Left ventricle myocardium superior (tissue), 1 donor: ENCODE measurements at regions not wholly inside any gene's neighbourhood (a gene's known extent, or its start where the extent isn't known, plus 50 kb on each side); places are given as distances from the start of the nearest gene placed in this dataset.
"Not testable (repeated sequence)": the region's sequence is repeated elsewhere in the genome, so short reads cannot be mapped to it uniquely, and the experiment has no call there.

Experiments used
- ATAC-seq: fragments of 200-7000 bp; cut with Tn5 transposase; one replicate; pipeline ENCODE4 v1.9.1; 2020; ENCODE audit warnings: mild to moderate bottlenecking, moderate library complexity
- DNase-seq: peaks from one replicate; pipeline ENCODE4 v3.0.0-alpha.2; 2020
- intact Hi-C: fragments of 100-400 bp; cut with micrococcal nuclease; formaldehyde crosslinking; loops from one replicate; pipeline ENCODE4 v1.11.0; 2022
- donor health status: DM: no; HTN: yes; CAD: no; lungs with severe emphysema.

GRCh38 chr11:106311531-106312230, 234.2 kb downstream of the AASDHPPT start:
- intact Hi-C loops = no loop called here
- ATAC-seq = no peak
- DNase-seq = no peak

- DNase-seq, intact Hi-C loops, ATAC-seq: not testable (repeated sequence)
Observed at GRCh38 chr11:106317208-106317773, 239.8 kb downstream of the AASDHPPT start.

DNA sequence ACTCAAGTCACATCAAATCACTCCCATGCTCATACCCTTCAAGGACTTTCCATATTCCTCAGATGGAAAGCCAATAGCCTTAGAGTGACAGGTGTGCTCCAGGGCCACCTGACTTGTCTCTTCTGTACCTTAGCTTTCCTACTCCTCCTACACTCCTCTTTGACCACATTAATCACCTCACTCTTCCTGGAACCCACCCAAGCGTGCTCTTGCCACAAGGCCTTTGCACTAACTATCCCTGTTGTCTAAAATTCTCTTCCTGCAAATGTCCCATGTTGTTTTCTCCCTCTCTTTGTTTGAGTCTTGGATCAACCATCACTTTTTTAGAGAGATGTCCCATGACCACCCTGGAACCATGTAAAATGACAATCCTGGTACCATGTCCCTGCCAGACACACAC, 244.1 kb downstream of the AASDHPPT start:
- DNase-seq = no peak
- no peak for ATAC-seq
- intact Hi-C loops = no loop called here

DNA sequence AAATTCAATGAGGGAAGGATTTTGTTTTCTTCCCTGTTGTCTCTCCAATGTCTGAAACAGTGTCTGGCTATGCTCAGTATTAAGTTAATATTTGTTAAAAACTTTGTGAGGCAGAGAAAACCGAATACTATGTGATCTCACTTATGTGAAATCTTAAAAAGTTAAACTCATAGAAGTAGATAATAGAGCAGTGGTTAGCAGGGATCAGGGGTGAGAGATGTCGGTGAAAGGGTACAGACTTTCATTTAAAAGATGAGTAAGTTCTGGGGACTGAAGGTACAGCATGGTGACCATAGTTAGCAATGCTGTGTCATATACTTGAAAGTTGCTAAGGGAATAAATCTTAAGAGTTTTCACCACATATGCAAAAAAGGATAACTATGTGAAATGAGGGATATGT, 244.6 kb downstream of the AASDHPPT start:
- no peak for ATAC-seq
- no peak for DNase-seq
- intact Hi-C loops = no loop called here

DNA sequence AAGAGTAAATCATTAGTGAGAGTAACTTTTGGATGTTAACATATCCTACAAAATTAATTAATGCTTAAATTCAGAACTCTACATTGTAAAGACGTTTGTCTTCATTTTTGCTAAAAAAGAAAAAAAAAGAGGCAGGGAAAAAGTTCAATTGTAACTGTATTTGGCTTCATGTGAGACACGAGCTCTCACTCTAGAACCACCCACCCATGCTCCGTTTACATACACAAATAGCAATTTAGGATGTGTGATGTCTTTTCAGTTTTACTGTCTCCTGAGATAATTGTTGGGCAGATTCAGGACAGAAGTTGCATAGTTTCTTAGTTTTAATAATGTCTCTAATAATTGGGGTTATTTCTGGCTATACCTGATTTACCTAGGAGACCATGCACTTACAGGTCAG, 248.6 kb downstream of the AASDHPPT start:
- ATAC-seq (no peak), DNase-seq (no peak)
- intact Hi-C loops = no loop called here

GRCh38 chr11:106327134-106327533, 249.7 kb downstream of the AASDHPPT start:
- DNase-seq (no peak), ATAC-seq (no peak)
- intact Hi-C loops = no loop called here

DNA sequence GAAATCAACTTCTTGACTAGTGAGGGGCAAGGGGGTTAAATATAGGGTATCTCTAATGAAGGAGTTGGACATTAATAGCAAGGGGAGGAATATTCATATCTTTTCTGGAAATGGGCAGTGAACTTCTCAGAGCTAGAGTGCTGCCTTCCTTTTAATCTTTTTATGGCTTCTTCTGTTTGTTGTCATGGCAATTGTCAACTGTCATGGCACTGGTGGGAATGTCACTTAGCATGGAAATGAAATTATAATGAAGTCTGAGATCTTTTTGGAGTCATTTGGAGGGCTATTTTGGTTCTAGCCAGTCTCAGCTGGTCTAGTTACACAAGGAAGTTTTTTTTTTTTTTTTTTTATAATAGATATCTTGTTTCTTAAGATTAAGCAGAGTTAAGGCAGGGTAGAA, 250.2 kb downstream of the AASDHPPT start:
- DNase-seq = no peak
- ATAC-seq = no peak
- intact Hi-C loops = no loop called here

DNA sequence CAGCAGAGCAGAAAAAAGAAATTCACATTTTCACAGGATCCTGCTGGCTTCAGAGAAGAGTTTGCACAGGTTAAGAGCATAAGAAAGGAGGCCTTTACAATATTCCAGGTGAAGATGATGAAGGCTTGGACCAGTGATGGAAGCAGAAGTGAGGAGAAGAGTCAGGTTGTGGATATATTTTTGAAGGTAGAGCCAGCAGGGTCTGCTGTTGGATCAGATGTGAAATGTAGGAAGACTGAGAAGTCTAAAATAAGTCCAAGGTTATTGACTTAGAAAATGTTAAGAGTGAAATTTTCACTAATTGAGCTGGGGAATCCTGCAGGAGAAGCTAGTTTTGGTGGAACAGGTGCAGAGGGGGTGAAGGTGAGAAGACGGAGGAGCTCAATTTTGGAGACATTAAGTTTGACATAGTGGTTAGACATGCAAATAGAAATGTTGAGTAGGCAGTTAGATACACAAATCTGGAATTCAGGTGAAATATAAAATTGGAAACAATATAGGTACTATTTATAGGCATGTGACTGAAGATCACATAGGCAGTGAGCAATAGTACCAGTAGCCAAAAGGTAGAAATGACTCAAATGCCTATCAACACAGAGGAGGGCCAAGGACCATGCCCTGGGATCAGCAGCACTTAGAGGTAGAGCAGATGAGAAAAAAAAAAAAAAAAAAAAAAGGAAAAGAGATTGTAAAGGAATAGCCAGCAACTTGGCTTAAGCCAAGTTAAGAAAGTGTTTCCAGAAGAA, 252.0 kb downstream of the AASDHPPT start:
- DNase-seq = no peak
- no peak for ATAC-seq
- intact Hi-C loops = no loop called here

GRCh38 chr11:106331176-106331575, 253.7 kb downstream of the AASDHPPT start:
- DNase-seq (no peak), ATAC-seq (no peak)
- intact Hi-C loops = no loop called here

DNA sequence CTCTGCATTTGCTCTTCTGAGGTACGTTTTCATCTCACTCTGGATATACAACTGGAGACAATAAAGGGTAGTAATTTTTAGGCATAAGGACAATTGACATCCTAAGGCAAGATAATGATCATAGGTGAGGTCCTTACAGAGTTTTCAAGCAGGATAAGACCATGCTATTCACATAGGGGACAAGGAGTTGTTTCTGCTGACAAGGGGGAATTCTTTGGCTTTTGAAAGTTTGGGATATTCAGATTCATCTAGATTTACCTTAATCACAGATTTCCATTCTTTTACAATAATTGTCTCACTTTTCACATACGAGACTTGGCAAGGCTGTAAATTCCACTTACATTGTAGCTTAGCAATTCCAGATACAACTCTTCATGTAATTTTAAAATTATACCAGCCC, 256.2 kb downstream of the AASDHPPT start:
- intact Hi-C loops = no loop called here
- DNase-seq (no peak), ATAC-seq (no peak)

GRCh38 chr11:106344394-106344793, 266.9 kb downstream of the AASDHPPT start:
- intact Hi-C loops = no loop called here
- ATAC-seq = no peak

DNA sequence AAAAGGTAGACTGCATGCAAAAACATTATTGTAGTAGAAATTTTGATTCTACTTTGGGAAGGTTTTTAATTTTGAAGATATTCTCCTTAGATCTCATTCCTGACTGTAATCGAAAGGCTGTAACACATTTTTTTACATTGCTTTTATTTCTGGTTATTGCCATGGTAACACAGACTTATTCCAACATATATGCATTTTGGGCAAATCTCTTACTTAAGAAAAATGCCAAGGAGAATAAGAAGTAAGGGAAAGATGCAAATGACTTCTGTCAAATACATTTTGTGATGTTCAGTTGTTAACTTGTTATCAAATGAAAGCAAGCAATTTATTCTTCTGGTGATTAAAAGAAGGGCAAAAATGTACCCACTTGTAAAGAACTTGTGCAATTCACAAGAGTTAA, 267.5 kb downstream of the AASDHPPT start:
- intact Hi-C loops = no loop called here
- DNase-seq (no peak), ATAC-seq (no peak)

More at GRCh38 chr11:106344394-106344793, 266.9 kb downstream of the AASDHPPT start:
- DNase-seq = no peak

DNA sequence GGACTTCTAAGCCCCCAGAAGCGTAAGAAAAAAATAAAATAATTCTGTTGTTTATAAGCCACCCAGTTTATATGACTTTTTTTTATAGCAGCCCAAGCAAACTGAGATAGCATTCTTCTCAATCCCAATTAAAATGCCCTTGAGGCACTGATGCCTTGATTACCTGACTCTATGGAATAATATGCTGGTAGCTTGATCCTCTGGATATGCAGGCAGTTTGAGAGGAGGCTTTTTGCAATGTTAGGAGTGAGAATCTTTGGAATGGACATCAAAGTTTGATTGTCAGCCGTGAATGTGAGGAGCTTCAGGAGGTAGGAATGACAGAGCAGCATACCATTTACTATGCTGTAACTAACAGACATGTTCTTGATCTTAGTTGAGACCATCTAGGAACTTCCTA, 275.6 kb downstream of the AASDHPPT start:
- ATAC-seq (no peak), DNase-seq (no peak)
- intact Hi-C loops = no loop called here

DNA sequence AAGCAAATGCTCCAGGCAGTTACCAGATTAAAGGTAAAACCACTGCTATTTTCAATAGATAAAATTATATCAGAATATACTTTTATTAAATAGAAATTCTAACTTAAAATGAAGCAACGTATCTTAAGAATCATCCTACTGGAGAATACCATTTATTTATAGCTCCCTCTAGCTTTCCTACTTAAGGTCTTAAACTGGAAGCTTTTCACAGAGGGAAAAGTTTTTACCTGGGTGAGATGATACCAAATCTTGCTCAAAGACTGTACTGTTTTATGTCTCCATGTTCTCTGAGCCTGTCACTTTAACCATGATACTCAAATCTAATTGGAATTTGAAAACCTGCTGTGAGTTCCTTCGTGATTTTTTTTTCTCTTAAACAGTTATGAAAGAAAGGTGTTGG, 291.8 kb downstream of the AASDHPPT start:
- ATAC-seq (no peak), DNase-seq (no peak)
- intact Hi-C loops = no loop called here

- DNase-seq = no peak
- ATAC-seq = no peak
- intact Hi-C loops = no loop called here
Observed at GRCh38 chr11:106378513-106379179, 301.2 kb downstream of the AASDHPPT start.

DNA sequence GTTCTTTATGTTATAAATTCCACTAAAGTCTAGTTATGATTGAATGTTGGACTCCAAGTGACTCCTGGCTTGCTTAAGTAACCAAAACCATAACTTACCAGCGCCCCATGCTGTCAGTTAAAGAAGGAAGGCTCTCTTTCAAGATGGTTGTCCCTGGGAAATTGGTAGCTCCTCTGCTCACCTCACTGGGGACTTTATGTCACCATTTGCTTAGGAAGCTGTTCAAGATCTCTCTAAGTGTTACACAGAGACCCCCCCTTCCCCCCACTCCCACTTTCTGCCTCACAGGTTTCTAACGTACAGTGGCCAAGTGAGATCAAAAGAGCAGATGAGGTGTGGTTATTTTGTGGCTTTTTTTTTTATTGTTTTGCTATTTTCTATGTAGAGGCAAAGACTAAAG, 301.8 kb downstream of the AASDHPPT start:
- no peak for ATAC-seq
- intact Hi-C loops = no loop called here
- DNase-seq = no peak

DNA sequence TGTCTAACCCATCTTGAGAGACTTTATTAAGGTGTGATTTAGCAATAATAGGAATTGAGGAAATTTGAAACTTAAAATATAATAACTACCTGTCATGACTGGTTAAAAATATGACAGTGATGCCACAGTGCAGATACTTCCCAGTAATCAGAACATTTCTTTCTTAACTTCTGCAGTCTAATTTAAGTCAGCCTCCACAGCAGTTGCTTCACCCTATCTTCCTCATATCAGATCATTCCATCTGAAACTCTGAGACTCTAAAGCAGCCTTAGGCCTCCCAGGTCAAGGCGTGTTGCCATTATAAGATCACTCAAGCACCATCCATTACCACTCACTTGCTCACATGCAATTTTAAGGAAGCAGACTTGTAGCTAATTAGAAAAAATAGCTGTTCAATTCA, 302.2 kb downstream of the AASDHPPT start:
- DNase-seq (no peak), ATAC-seq (no peak)
- intact Hi-C loops = no loop called here

DNA sequence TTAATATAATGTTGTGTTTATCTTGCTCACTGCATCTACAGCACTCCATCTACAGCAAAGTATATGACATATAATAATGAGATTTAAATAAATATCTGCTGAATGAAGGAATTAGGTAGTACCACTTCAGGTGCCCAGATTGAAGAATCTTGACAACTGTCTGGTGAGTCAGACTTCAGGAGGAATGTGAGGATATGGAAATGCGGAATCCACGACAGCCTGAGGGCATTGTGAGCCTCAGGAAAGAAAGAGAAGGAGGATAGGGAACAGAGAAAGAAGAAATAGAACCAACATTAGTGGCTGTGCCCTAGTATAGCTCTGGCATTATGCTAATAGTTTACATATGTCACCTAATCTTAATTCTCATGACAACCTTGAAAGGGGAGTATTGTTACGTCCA, 304.4 kb downstream of the AASDHPPT start:
- no peak for DNase-seq
- ATAC-seq = no peak
- intact Hi-C loops = no loop called here

DNA sequence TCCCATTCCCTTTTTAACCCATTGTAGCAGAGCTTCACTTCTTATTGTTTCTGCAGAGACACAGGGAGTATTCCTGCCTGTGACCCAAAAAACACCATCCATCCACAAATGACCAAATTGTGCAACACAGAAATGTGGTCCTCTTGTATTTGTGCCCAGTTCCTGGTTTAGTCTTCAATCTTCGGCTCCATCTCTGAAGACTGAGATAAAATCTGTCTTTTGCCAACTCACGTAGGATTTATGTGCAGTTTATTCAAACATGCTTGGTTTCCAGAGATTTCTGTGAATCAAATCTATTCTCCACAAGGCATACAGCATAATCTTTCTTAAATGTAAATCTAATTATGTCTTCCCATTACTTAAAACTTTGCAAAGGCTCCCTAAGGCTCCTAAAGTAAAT, 307.0 kb downstream of the AASDHPPT start:
- no peak for ATAC-seq
- intact Hi-C loops = no loop called here
- no peak for DNase-seq

- ATAC-seq = no peak
- DNase-seq = no peak
Observed at GRCh38 chr11:106386519-106386918, 309.1 kb downstream of the AASDHPPT start.

More at GRCh38 chr11:106386519-106386918, 309.1 kb downstream of the AASDHPPT start:
- intact Hi-C loops = no loop called here
